ENCODE measurements at regions not wholly inside any gene's neighbourhood (a gene's known extent, or its start where the extent isn't known, plus 50 kb on each side); places are given as distances from the start of the nearest gene placed in this dataset.

- TF ChIP-seq KLF1 (tag by site-specific recombination; IDR thresholded peaks at IDR 0.05) (no peak), ZNF37A (tag by site-specific recombination; IDR thresholded peaks at IDR 0.05) (no peak), CTCF (tag by site-specific recombination; IDR thresholded peaks at IDR 0.05) (no peak), ZNF221 (tag by site-specific recombination; IDR thresholded peaks at IDR 0.05; ENCODE audit: borderline replicate concordance) (no peak), YY1 (tag by site-specific recombination; IDR thresholded peaks at IDR 0.05) (no peak), IKZF3 (tag by site-specific recombination; IDR thresholded peaks at IDR 0.05) (no peak), INSM2 (tag by site-specific recombination; IDR thresholded peaks at IDR 0.05) (no peak), REST (tag by site-specific recombination; IDR thresholded peaks at IDR 0.05) (no peak), ZNF558 (tag by site-specific recombination; IDR thresholded peaks at IDR 0.05) (no peak)
Observed at GRCh38 chr12:84807249-84807648, 105.3 kb downstream of the SLC6A15 start.
